GM18508 (cell line): ENCODE measurements at regions not wholly inside any gene's neighbourhood (a gene's known extent, or its start where the extent isn't known, plus 50 kb on each side); places are given as distances from the start of the nearest gene placed in this dataset.

Experiments
- ATAC-seq: cut with Tn5 transposase; IDR thresholded peaks from one replicate; pipeline ENCODE4 v1.9.1; 2021; ENCODE audit warnings: moderate number of reproducible peaks; ENCODE audit not compliant: insufficient read depth, unreplicated experiment

DNA sequence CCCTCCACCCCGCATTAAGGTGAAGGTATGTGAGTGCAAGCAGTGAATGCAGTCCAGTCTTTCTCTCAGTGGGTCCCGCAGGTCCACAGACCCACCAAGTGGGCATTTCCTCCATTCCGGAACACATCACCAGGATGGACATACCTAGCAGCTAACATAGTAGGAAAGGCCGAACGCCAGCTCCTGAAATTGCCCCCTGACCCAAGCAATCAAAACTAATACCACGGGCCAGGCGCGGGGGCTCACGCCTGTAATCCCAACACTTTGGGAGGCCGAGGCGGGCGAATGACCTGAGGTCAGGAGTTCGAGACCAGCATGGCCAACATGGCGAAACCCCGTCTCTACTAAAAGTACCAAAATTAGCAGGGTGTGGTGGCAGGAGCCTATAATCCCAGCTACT, 71.7 kb upstream of the VSTM2B start:
- no peak for ATAC-seq

DNA sequence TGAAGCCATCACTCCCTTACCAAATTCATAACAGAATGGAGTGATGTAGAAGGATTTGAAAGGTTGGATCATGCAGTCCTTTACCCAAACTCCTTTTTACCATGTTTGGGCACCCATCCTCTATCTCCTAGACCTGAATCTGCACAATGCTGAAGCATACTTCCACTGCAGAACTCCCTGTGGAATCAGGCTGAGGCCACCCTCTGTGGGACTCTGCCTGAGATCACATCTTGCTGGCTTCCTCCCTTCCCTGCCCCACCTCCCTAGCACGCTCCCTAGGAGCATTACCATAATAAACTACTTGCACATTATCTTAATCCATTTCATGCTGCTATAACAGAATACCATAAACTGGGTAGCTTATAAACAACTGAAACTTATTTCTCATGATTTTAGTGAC, 68.4 kb upstream of the VSTM2B start:
- no peak for ATAC-seq

DNA sequence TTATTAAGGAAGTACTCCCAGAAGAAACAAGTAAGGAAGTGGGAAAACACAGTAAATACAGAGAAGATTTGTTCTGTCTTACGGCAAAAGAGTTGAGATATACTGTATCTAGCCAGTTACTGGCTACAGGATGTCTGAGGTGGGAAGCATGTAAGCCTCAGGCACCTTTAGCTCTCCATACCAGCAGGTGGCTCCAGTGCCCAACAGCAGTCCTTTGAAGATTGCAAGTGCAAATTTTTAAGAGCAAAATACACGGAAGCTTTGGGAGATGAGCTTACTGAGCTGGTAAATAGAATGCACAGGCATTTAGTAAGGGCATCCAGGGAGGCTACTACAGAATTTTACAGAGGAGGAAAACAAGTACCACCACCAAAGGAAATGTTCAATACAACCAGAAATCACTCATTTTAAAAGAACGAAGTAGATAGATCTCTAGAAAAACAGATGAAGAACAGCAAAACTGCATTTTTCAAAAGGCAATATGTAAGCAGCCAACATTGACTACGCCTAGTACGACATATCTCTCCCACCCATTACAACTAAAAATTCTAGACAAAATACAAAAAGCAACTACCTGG, 57.9 kb upstream of the VSTM2B start:
- no peak for ATAC-seq

GRCh38 chr19:29475469-29475868, 50.3 kb upstream of the VSTM2B start:
- no peak for ATAC-seq
